Stimulated activated CD4-positive, alpha-beta T cell treated with anti-CD3 and anti-CD28 coated beads, Interleukin-2, amount 100 ng/mL, for 48 hours (primary cell): ENCODE measurements at regions not wholly inside any gene's neighbourhood (a gene's known extent, or its start where the extent isn't known, plus 50 kb on each side); places are given as distances from the start of the nearest gene placed in this dataset.

Experiments
- DNase-seq, 2 donors: peaks; one replicate each; pipeline ENCODE4 v3.0.0-alpha.2; 2020

DNA sequence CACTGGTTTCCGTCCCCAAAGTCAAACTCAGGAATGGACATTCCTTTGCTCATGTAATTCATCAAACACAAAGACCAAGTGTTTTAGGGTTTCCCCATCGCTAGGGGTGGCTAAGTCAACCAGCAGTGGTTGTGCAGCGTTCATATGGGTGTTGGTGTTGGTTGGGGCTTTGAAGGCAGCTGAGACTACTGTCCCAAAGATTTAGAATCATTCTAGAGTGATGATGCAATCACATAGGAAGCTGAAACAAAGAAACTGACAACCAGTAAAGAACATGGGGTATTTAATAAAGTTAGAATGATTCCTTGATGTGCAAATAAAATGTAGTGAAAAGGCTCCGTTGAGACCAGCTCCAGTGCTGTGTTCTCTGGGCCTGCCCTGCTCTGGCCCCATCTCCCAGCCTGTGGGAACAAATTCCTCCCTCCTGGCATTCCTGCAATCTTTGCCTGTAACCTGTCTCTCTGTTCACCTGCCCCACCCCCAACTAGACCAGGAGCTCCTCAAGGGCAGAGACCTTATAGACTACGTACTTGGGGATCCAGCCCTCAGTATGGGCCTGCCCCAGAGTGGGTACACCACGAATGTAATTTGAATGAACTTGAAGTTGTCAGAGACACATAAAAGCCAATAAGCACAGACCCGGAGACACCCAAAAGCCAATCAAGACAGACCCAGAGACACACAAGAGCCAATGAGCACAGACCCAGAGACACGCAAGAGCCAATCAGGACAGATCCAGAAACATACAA, 191.7 kb upstream of the TWIST2 start:
- no peak for DNase-seq

- no peak for DNase-seq
These were observed 190.5 kb upstream of the TWIST2 start for GRCh38 chr2:238657132-238658053.

- no peak for DNase-seq
These were observed 189.9 kb upstream of the TWIST2 start for GRCh38 chr2:238658054-238658407.

GRCh38 chr2:238658820-238659219, 189.1 kb upstream of the TWIST2 start:
- no peak for DNase-seq

GRCh38 chr2:238659231-238659630, 188.7 kb upstream of the TWIST2 start:
- DNase-seq: no peak

- no peak for DNase-seq
These were observed 184.3 kb upstream of the TWIST2 start for GRCh38 chr2:238663586-238663985.

GRCh38 chr2:238665919-238666318, 182.0 kb upstream of the TWIST2 start:
- no peak for DNase-seq

GRCh38 chr2:238666543-238666942, 181.3 kb upstream of the TWIST2 start:
- no peak for DNase-seq

- DNase-seq: no peak
These were observed 180.9 kb upstream of the TWIST2 start for GRCh38 chr2:238667008-238667407.

DNA sequence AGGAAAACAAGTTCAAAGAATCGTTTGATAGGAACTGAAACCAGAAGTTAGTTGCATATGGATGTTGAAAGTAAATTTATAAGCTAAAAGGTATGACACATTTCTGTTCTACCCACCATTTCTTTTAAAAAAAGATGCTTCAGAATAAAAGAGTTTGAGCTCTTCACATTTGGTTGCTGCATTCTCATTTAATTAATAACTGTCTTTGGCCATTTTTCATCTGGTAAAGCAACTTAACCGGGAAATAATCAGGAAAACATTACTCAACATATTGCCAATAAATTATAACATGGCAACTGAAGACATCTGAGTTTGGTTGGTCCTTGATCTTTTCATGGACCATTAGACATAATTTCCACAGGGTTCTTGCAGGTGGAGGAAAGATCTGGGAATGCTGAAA, 180.2 kb upstream of the TWIST2 start:
- no peak for DNase-seq

GRCh38 chr2:238668426-238668825, 179.5 kb upstream of the TWIST2 start:
- DNase-seq: no peak

GRCh38 chr2:238669046-238669445, 178.8 kb upstream of the TWIST2 start:
- DNase-seq: no peak

DNA sequence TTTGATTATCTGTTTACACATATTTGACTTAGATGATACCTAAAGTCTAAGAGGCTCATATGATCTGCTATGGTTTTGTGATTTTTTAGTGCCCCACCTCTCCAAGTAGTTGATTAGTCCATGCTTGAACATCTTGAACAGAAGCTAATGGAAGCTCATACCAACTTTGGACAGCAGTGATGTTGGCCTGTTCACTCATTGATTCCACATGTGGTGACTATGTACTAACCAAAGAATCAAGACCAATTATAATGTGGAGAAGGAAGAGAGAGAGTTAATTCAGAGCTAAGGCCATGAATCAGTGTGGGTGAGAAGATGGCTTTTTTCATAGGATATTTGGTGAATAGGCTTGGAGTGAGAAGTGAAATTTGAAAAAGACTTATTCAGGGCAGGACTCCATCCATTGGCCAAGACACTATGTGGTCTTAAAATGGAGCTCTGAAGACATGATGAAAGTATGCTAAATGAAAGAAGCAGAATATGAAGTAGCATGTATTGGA, 178.3 kb upstream of the TWIST2 start:
- no peak for DNase-seq

DNA sequence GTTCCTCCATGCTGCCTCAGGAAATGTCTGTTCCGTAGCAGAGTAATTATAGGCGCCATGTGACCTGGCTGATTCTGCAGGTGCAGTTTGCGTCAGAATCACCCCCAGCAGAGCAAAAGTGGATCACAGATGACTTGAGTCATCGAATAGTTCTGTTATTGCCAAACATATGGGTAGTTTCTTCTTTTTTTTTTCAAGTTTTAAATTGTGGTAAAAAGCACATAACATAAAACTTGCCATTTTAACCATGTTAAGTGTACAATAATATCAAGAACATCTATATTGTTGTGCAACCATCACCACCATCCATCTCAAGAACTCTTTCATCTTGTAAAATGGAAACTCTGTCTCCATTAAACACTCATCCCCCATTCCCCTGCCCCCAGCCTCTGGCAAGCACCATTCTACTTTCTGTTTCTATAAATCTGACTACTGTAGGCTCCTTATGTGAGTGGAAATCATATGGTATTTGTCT, 177.7 kb upstream of the TWIST2 start:
- DNase-seq: no peak

DNA sequence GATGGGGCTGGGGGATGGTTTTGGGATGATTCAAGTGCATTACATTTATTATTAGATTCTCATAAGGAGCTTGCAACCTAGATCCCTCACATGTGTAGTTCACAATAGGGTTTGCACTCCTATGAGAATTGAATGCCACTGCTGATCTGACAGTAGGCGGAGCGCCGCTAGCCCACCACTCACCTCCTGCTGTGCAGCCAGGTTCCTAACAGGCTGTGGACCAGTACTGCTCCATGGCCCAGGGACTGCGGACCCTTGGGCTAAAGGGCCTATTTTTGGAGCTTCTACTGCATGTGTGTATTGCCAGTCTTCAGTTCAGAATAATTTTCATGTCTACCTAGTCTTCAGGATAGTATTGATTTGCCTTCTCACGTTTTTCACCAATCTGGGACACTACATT, 165.3 kb upstream of the TWIST2 start:
- DNase-seq: no peak

GRCh38 chr2:238684362-238685326, 163.2 kb upstream of the TWIST2 start:
- no peak for DNase-seq

DNA sequence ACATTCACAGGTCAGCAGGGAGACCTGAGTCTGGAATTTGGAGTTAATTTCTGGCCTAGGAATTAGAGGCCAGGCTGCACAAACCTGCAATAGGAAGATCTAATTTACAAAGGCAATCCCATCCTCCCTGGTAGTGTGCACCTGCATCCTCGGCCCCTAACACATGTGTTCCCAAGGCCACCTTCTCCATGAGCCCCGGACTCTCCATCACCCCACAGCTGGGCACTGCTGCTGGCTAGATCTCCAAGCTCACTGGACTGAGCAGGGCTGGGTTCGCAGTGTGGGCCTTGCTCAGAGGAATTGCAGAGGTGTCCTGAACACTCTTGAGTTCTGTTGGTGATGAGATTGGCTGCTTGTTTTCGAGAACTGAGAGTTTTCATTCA, 162.6 kb upstream of the TWIST2 start:
- no peak for DNase-seq

GRCh38 chr2:238685713-238686112, 162.2 kb upstream of the TWIST2 start:
- no peak for DNase-seq

- no peak for DNase-seq
These were observed 161.7 kb upstream of the TWIST2 start for GRCh38 chr2:238686223-238686622.

DNA sequence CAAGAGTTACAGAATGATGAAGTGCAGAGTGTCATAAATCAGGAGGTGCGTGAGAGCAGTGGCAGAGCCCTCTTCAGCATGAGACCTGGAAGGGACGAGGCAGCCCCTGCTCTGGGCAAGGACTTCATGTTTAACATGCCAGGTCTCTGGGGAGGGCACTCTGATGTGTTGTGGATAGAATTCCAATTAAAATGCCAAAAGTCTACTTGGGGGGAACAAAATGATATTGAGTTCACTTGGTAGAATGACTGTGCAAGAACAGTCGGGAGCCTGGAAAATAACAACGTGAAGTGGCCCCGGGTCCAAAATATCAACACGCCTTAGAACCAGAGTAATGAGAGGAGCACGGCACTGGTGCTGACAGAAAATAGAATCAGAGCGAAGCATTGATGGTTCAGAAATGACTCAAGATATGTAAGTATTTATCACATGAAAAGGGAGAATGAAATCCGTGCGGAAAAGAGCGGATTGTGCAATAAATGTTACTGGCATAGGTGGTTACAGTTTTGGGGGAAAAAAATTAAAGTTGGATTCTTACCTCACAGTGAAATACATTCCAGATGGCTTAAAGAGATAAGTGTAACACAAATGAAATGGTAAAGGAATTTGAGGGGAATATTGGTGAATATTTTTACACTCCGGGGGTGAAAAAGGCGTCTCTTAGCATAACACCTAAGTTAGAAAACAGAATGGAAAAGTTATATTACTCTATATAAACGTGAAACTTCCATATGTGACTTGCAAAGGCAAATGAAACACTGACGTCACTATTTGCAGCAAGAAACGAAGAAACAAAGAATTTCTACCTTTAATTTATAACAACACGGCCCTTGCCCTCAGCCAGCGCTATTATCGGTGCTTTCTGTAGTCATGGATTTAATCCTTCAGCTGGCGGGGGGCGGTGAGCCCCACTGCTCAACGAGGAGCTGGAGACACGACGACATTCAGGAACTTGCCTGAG, 159.4 kb upstream of the TWIST2 start:
- no peak for DNase-seq

DNA sequence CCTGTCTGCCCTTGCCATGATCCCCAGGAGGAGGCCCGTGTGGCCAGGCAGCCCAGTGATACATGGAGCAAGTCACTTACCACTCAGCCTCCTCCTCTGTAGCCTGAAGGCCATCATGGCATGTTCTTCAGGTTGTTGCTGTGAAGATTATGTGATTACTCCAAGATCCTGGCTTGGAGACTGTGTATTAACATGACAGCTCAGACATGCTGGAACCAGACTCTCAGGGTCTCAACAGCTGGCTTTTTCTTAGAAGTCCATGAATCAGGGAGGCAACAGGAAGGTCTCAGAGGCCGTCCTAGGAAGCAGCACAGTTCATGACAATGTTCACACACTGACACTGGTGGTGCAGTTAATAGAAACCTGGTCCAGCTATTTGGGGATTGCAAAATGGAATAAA, 158.6 kb upstream of the TWIST2 start:
- no peak for DNase-seq
